Stimulated activated CD4-positive, alpha-beta T cell treated with anti-CD3 and anti-CD28 coated beads, Interleukin-4, amount 100 ng/mL, for 4 hours (primary cell): ENCODE measurements at regions not wholly inside any gene's neighbourhood (a gene's known extent, or its start where the extent isn't known, plus 50 kb on each side); places are given as distances from the start of the nearest gene placed in this dataset.

Experiments used
- DNase-seq, 2 experiments: peaks; one replicate each; pipeline ENCODE4 v3.0.0-alpha.2; 2020

- DNase-seq: no peak
Observed at GRCh38 chr13:89751432-89751930, 1596.0 kb upstream of the MIR17HG start.

DNA sequence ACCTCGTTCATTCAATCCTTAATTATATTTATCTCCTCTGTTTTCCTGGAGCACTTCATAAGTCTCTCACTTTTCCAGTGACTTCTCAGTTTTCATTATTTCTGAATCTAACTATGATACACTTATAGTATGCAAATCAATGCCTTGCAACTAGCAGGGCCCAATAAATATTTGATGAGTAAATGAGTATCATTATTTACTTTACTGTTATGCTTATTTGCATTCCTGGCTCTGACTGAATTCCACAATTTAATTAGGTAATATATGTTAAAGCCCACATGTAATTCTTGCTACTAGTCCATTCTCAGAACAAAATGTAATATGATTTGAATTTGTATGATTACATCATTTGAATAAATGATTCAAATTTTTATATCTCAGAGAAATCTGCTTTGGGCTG lies 1595.1 kb upstream of the MIR17HG start:
- DNase-seq: no peak

DNA sequence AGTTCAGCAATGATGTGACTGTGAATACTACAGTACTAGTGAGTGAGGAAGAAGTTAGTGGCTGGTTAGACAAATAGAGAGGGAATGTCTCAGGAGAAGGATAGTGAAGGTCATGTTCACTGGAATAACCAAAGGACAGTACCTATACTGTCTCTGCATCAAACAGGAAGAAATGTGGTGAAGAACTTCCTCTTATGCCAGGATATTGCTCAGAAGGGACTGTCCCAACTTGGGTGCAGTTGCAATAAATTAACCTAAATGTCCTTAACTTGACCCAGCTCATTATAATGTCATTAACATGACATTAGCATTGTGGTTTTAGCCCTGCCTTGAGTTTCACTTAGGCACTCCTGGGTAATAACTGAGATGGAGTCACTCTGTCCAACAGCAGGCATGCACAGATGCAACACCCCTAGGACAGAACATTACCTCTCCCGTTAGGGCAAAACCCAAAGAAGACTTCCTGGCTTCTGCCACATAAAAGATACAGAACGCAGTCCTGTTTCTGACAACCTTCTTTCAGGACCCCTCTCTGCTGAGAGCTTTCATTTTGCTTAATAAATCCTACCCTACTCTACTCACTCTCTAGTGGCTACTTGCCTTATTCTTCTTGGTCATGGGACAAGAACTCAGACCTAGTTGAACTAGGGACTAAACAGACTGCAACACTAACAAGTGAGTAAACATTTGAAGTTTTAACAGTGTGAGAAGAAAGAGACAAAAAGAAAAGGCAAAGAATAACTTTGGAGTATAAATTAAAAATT lies 1591.6 kb upstream of the MIR17HG start:
- no peak for DNase-seq

DNA sequence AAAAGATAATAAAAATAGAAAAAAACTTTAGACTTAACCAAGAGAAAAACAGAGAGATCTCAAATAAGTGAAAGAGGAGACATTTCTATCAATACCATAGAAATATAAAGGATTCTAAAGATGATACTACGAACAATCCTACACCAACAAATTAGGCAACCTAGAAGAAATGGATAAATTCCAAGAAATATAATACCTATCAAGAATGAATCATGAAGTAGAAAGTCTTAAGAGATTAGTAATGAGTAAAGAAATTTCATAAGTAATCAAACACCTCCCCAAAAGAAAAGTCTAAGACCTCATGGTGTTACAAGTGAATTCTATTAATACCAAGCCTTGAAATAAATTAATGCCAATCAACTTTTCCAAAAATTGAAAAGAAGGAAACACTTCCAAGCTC lies 1584.5 kb upstream of the MIR17HG start:
- no peak for DNase-seq

- DNase-seq: no peak
Observed at GRCh38 chr13:89783221-89783755, 1564.2 kb upstream of the MIR17HG start.

DNA sequence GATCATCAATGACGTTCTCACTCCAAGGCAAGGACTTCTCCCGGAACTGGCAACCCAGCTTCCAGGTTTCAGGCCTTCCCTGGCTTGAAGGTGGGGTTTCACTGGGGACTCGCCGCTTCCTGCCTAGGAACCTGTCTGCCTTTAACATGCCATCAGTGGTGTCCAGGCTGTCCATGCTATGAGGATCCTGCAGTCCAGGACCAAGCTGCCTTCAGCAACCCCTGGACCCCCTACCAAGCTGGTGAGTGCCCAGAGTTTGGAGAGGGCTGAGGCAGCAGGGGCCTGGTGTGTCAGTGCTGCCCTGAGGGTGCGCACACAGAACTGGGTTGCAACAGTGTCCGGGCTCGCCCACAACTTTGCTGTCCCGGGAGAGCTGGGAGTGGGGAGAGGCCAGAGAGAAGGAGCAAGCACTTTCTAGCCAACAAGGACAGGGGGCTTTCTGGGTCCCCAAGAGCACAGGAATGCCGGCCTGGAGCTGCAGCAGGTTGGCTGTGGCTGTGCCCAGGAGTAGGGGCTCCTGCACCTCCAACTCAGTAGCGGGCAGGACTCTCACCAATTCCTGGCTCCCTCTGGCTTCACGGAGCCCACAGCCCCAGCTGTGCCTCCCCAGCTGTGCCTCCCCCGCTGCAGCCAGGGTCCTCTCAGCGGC lies 1563.2 kb upstream of the MIR17HG start:
- DNase-seq: no peak

- no peak for DNase-seq
Observed at GRCh38 chr13:89786531-89786930, 1561.0 kb upstream of the MIR17HG start.

- DNase-seq: no peak
Observed at GRCh38 chr13:89790696-89791095, 1556.8 kb upstream of the MIR17HG start.

DNA sequence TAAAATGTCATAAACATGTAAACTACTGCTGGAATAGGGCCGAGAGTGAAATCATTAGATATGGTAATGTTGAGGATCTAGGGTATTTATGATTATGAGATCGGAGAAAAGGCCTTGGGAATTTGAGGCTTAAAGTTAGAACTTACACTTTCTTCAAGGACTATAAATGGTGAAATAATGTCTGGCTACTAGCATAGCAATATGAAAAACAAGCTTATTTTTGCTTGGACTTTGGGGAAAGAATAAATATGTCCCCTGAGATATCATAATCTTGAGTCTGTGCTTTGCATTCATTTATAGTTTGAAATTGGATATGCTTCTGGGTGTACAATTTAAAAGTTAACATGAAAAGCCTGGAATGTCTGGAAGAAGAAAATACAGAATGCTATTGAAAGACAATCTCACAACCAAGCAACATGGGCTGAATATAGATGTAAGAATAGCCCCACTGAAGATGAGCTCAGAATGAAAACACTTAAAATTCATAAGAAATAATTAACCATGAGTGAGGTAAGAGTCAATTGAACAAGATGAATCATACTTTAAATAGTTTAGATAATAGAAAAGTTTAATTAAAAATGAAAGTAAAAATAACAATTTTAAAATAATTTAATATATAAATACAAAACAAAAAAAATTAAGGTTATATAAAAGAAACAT lies 1555.4 kb upstream of the MIR17HG start:
- DNase-seq: no peak

DNA sequence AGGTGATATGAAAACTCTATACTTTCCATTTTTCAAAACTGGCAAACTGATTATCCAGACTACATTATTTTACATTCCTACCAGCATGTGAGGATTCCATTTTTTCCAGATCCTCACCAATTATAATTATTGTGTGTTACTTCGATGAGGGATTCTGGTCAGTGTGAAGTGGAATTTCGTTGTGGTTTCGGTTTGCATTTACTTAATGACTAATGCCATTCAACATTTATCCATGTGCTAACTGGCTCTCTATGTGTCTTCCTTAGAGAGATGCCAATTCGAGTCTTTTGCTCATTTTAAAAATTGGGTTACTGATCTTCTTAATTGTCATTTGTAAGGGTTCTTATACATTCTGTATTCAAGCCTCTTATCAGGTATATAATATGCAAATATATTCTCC lies 1551.3 kb upstream of the MIR17HG start:
- DNase-seq: no peak

DNA sequence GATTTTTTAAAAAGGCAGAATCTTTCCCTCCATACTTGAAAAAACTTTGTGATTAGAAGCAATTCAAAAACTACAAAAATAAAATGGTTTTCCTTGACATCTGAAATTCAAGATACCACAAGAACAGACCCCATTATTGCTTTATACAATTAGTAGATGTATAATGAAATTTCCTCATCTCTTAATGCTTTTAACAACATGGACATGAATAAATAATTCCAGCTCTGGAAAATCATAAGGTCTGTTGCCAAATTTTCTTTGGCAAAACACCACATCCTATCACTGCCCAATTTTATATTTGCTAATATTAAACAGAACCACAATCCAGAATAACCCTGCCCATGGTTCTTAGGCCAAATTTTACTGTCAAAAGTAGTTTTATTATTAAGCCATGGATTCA lies 1543.6 kb upstream of the MIR17HG start:
- no peak for DNase-seq

GRCh38 chr13:89806594-89806993 lies 1540.9 kb upstream of the MIR17HG start:
- no peak for DNase-seq

- no peak for DNase-seq
Observed at GRCh38 chr13:89812856-89813255, 1534.6 kb upstream of the MIR17HG start.

DNA sequence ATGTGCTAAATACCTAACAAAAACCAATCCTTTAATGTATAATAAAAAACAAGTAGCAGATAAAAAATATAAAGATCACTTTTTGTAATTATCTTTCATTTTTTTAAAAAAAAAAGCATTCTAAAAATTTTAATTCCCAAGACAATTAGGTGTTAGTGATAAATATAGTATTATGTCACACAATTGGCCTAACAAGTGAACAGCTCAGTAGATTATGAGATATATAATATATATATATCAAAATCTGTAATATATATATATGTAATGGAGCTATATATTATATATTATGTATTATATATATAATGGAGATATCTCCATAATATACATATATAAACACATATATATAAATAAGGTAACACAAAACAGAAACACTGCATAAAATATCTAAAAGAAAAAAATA lies 1531.1 kb upstream of the MIR17HG start:
- no peak for DNase-seq

- no peak for DNase-seq
Observed at GRCh38 chr13:89822467-89822866, 1525.0 kb upstream of the MIR17HG start.

- no peak for DNase-seq
Observed at GRCh38 chr13:89827552-89827951, 1519.9 kb upstream of the MIR17HG start.

DNA sequence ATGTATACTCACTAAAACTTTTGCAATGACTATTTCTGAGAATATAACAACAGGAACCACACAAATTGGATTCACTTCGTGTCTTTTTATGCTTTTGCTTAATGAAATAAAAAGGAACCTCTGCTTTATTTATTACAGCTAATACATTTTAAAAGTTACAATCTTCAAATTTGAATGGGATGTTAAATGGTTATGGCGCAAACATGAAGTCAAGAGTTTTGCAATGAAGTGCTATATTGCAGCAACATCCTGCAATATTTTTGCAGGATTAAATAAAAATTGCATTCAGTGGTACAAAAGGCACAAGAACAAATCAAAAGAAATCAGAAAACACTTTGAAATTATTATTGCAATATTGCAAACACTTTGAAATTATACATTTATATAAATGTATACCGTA lies 1519.0 kb upstream of the MIR17HG start:
- DNase-seq: no peak

DNA sequence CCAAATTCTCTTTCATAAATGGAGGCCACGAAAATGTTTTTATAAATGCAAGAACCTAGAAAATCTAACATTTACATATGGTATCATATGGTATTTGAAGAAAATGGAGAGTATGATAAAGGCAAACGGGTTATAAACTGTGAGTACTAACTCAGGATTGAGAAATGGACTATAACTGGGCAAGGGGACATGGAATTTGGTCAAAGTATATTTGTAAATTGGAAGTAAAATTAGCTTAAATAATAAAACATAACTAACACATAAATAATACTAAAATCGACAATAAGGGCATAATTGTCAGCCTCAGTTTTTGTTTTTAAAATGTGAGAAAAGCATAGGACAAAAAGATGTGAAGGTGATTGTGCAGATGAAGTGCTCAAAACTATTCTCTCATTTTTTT lies 1516.3 kb upstream of the MIR17HG start:
- no peak for DNase-seq

GRCh38 chr13:89832827-89833226 lies 1514.7 kb upstream of the MIR17HG start:
- no peak for DNase-seq

DNA sequence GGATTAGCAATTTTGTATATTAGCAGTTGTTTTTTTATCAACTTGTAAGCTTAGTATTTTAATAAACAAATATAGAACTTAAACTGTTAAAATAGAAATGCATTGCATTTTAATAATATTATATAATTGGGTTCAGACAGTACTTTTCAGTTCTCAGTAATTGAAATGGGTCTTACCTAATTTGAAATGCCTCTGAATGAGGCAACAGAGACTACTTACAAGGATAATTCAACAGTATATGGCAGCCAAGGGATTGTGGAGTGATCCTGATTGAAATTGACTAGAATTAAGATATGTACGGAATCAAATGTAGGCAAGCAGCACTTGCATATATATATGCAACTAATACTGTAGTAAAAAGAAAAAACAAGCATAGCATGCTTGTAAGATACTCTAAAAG lies 1503.9 kb upstream of the MIR17HG start:
- no peak for DNase-seq

DNA sequence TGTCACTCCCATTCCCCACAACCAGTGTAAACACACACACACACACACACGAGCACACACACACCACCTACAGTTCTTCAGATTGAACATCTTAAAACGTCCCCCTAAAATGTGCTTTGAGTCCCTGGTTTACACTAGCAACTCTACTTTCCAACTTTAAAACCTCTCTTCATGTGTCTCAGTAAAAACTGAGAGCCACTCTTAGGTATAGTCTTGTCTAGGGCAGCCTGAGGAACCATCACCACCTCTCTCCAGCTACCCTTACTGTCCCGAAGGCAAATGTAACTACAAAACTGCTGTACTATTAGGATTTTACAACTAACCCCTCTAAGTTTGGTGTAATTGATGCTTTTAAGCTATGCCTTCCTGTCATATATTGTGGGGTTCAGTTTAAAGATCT lies 1501.6 kb upstream of the MIR17HG start:
- no peak for DNase-seq

DNA sequence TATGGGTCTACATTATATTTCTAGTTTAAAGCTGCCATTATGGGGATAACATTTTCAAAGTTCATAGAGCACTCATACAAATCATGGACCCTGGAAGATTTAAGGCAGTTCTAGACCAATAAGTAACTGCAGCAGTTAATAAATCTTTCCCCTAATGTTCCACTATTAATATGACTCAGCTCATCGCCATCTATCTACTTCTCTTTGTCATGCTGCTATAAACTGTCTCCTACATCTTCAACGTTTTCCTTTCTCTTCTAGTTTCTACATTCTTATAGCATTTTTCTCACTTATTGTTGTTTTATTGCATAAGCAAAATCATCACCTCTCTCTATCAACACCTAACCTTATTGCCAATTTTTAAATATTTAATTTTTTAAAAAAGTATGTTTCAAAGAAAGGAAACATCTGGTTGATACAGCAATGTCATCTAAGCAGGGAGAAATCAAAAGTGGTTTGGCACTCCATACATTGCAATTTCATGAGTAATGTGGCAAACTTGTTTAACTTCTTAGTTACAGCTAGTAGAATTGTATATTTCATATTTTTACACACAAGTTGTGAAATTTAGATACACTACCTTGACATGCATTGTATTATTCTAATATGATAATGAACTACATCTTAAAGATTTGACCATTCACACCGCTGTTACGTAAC lies 1500.4 kb upstream of the MIR17HG start:
- no peak for DNase-seq

GRCh38 chr13:89852570-89852969 lies 1494.9 kb upstream of the MIR17HG start:
- no peak for DNase-seq
